ENCODE measurements at regions not wholly inside any gene's neighbourhood (a gene's known extent, or its start where the extent isn't known, plus 50 kb on each side); places are given as distances from the start of the nearest gene placed in this dataset.

GRCh38 chr20:57842720-57843119 lies 132.9 kb upstream of the PMEPA1 start:
- H3K4me1 ChIP-seq (ENCODE audit: insufficient read depth, low read length): 0 out of 2 replicates have a peak, but pooled peaks cover 7% of the 10 kb centered on the region
- TF ChIP-seq CTCF (conservative IDR thresholded peaks at IDR 0.05; ENCODE audit: low read depth, low read length) (no peak), EZH2phosphoT487 (IDR thresholded peaks at IDR 0.05; ENCODE audit: borderline replicate concordance, low read length) (no peak), EZH2 (IDR thresholded peaks at IDR 0.05; ENCODE audit: low read length, unreplicated experiment) (no peak)
- H2AFZ ChIP-seq (ENCODE audit: low read length): no peak overlapping the region
- intact Hi-C loops (cut with micrococcal nuclease): no loop called here
- CTCF ChIA-PET: no interaction called here
- no peaks in the 10 kb centered on the region for H3K36me3 ChIP-seq (ENCODE audit: low read depth, low read length)
- POLR2A ChIA-PET (ENCODE audit: unreplicated experiment): no interaction called here
- no peaks in the 10 kb centered on the region for H3K27me3 ChIP-seq (ENCODE audit: low read length)
- no peaks in the 10 kb centered on the region for H3F3A ChIP-seq (ENCODE audit: low read length, unreplicated experiment)
- ATAC-seq: no peak
- no peaks in the 10 kb centered on the region for H3K79me2 ChIP-seq (ENCODE audit: low read length)
- no peaks in the 10 kb centered on the region for H3K9me3 ChIP-seq (ENCODE audit: low read length)
- H3K9ac ChIP-seq (ENCODE audit: low read length): no peak overlapping the region
- DNase-seq: no peak
- no peak overlapping the region for H3K4me3 ChIP-seq (ENCODE audit: low read length)
- H3K4me2 ChIP-seq (ENCODE audit: low read length): no peak overlapping the region
- H4K20me1 ChIP-seq (ENCODE audit: low read length): no peaks in the 10 kb centered on the region
- no TSS peak for BruUV-seq (replicated peaks)
- H3K27ac ChIP-seq (ENCODE audit: low read length): no peak overlapping the region
- no peaks in the 10 kb centered on the region for H3K9me2 ChIP-seq (replicated peaks; ENCODE audit: low read length)

- no TSS peak for BruUV-seq (replicated peaks)
- no peak overlapping the region for H3K4me2 ChIP-seq (ENCODE audit: low read length)
- H3K9me2 ChIP-seq (replicated peaks; ENCODE audit: low read length): no peaks in the 10 kb centered on the region
- no peaks in the 10 kb centered on the region for H3F3A ChIP-seq (ENCODE audit: low read length, unreplicated experiment)
- H4K20me1 ChIP-seq (ENCODE audit: low read length): no peaks in the 10 kb centered on the region
- H3K9me3 ChIP-seq (ENCODE audit: low read length): no peaks in the 10 kb centered on the region
- ChIA-PET CTCF (no interaction called here), POLR2A (ENCODE audit: unreplicated experiment) (no interaction called here)
- no peak overlapping the region for H3K9ac ChIP-seq (ENCODE audit: low read length)
- H3K79me2 ChIP-seq (ENCODE audit: low read length): no peaks in the 10 kb centered on the region
- no peaks in the 10 kb centered on the region for H3K27me3 ChIP-seq (ENCODE audit: low read length)
- H3K27ac ChIP-seq (ENCODE audit: low read length): no peak overlapping the region
- H3K4me3 ChIP-seq (ENCODE audit: low read length): no peak overlapping the region
- H3K36me3 ChIP-seq (ENCODE audit: low read depth, low read length): no peaks in the 10 kb centered on the region
- 0 out of 2 replicates have a peak, but pooled peaks cover 7% of the 10 kb centered on the region for H3K4me1 ChIP-seq (ENCODE audit: insufficient read depth, low read length)
- TF ChIP-seq EZH2phosphoT487 (IDR thresholded peaks at IDR 0.05; ENCODE audit: borderline replicate concordance, low read length) (no peak), CTCF (conservative IDR thresholded peaks at IDR 0.05; ENCODE audit: low read depth, low read length) (no peak), EZH2 (IDR thresholded peaks at IDR 0.05; ENCODE audit: low read length, unreplicated experiment) (no peak)
- no peak for DNase-seq
- no peak for ATAC-seq
- no peak overlapping the region for H2AFZ ChIP-seq (ENCODE audit: low read length)
- intact Hi-C loops (cut with micrococcal nuclease): no loop called here
These were observed 131.6 kb upstream of the PMEPA1 start for GRCh38 chr20:57841297-57841866.

- Histone ChIP-seq H3K4me3 (ENCODE audit: low read length) (no peak overlapping the region), H3K27me3 (ENCODE audit: low read length) (no peaks in the 10 kb centered on the region), H3K36me3 (ENCODE audit: low read depth, low read length) (no peaks in the 10 kb centered on the region), H3K9me3 (ENCODE audit: low read length) (no peaks in the 10 kb centered on the region), H3K79me2 (ENCODE audit: low read length) (no peaks in the 10 kb centered on the region), H2AFZ (ENCODE audit: low read length) (no peak overlapping the region), H3F3A (ENCODE audit: low read length, unreplicated experiment) (no peaks in the 10 kb centered on the region), H3K9me2 (replicated peaks; ENCODE audit: low read length) (no peaks in the 10 kb centered on the region), H3K27ac (ENCODE audit: low read length) (no peak overlapping the region), H4K20me1 (ENCODE audit: low read length) (no peaks in the 10 kb centered on the region), H3K4me1 (ENCODE audit: insufficient read depth, low read length) (0 out of 2 replicates have a peak, but pooled peaks cover 7% of the 10 kb centered on the region), H3K4me2 (ENCODE audit: low read length) (no peak overlapping the region), H3K9ac (ENCODE audit: low read length) (no peak overlapping the region)
- DNase-seq (no peak), ATAC-seq (no peak)
- TF ChIP-seq CTCF (conservative IDR thresholded peaks at IDR 0.05; ENCODE audit: low read depth, low read length) (no peak), EZH2phosphoT487 (IDR thresholded peaks at IDR 0.05; ENCODE audit: borderline replicate concordance, low read length) (no peak), EZH2 (IDR thresholded peaks at IDR 0.05; ENCODE audit: low read length, unreplicated experiment) (no peak)
- ChIA-PET CTCF (no interaction called here), POLR2A (ENCODE audit: unreplicated experiment) (no interaction called here)
- intact Hi-C loops (cut with micrococcal nuclease): no loop called here
- BruUV-seq (replicated peaks): no TSS peak
These were observed 130.9 kb upstream of the PMEPA1 start for GRCh38 chr20:57840504-57841296.
